Common myeloid progenitor, CD34-positive (primary cell): ENCODE measurements at regions not wholly inside any gene's neighbourhood (a gene's known extent, or its start where the extent isn't known, plus 50 kb on each side); places are given as distances from the start of the nearest gene placed in this dataset.

Experiments
- CTCF ChIA-PET: fragments of 350-600 bp; sonication (Branson Sonifier 250); formaldehyde crosslinking; loops from one replicate; lab custom pipeline; 2021; ENCODE audit warnings: antibody characterized with exemption; lab: Charles Lee
- POLR2A ChIA-PET: fragments of 350-600 bp; sonication (Branson Sonifier 250); formaldehyde crosslinking; loops from one replicate; lab custom pipeline; 2021; ENCODE audit warnings: antibody characterized with exemption; lab: Charles Lee
- DNase-seq, 3 donors: peaks; one replicate each; pipeline versions ENCODE4 v3.0.0 to v3.0.0-alpha.2; 2013
- H3K27ac ChIP-seq, 2 experiments: 1 replicate in 1 of 2; 2 replicates in 1 of 2; pipeline ENCODE4 v1.7.0; 2013; ENCODE audit warnings: inconsistent platforms in 2 of 2, low read length in 2 of 2, mild to moderate bottlenecking in 2 of 2, low read depth in 1 of 2, moderate library complexity in 1 of 2; ENCODE audit not compliant: severe bottlenecking in 2 of 2, insufficient read depth in 1 of 2, poor library complexity in 1 of 2
- H3K27me3 ChIP-seq, 5 experiments: replicated peaks in 2 of 5; 1 replicate in 3 of 5; 2 replicates in 2 of 5; pipeline versions ENCODE4 v1.6.1 to v1.7.0; 2013; ENCODE audit warnings: low read length in 4 of 5, mild to moderate bottlenecking in 2 of 5, moderate library complexity in 2 of 5, inconsistent platforms in 1 of 5; ENCODE audit not compliant: insufficient read depth in 5 of 5, control insufficient read depth in 4 of 5
- H3K36me3 ChIP-seq, 4 experiments: 1 replicate in 2 of 4; 2 replicates in 2 of 4; pipeline versions ENCODE4 v1.6.1 to v1.7.0; 2013; ENCODE audit warnings: low read length in 3 of 4, control low read depth in 1 of 4, mild to moderate bottlenecking in 1 of 4; ENCODE audit not compliant: control insufficient read depth in 4 of 4, insufficient read depth in 4 of 4
- H3K4me1 ChIP-seq, 4 experiments: 1 replicate in 3 of 4; 2 replicates in 1 of 4; pipeline versions ENCODE4 v1.6.1 to v1.7.1; 2013; ENCODE audit warnings: low read length in 3 of 4, mild to moderate bottlenecking in 3 of 4, control low read depth in 1 of 4, inconsistent platforms in 1 of 4, moderate library complexity in 1 of 4; ENCODE audit not compliant: control insufficient read depth in 4 of 4, insufficient read depth in 4 of 4; ENCODE audit errors: control extremely low read depth in 1 of 4
- H3K4me3 ChIP-seq, 7 experiments: 1 replicate in 4 of 7; 2 replicates in 3 of 7; pipeline versions ENCODE4 v1.5.1 to v1.7.0; 2013; ENCODE audit warnings: mild to moderate bottlenecking in 7 of 7, low read length in 6 of 7, moderate library complexity in 6 of 7, inconsistent platforms in 2 of 7, low read depth in 2 of 7, control low read depth in 1 of 7; ENCODE audit not compliant: insufficient read depth in 4 of 7, control insufficient read depth in 1 of 7; ENCODE audit errors: extremely low read depth in 1 of 7
- H3K9me3 ChIP-seq, 5 experiments: 1 replicate in 4 of 5; 2 replicates in 1 of 5; pipeline versions ENCODE4 v1.6.1 to v1.7.1; 2013; ENCODE audit warnings: low read length in 4 of 5, mild to moderate bottlenecking in 2 of 5, inconsistent platforms in 1 of 5, low read depth in 1 of 5, moderate library complexity in 1 of 5; ENCODE audit not compliant: control insufficient read depth in 4 of 5, insufficient read depth in 2 of 5; ENCODE audit errors: control extremely low read depth in 1 of 5
- WGBS: methylation state at CpG from one replicate; pipeline ENCODE4 v1.1.5; 2013; ENCODE audit not compliant: insufficient coverage; 5-methylcytosine and 5-hydroxymethylcytosine counted together

- no peaks in the 10 kb centered on the region for H3K36me3 ChIP-seq
- peaks cover 0 to 10% (median 2%) of the 10 kb centered on the region in 4 experiments for H3K4me1 ChIP-seq
- H3K27ac ChIP-seq: no peak overlapping the region
- DNase-seq: no peak
- 96% methylated on average over 12 of the region's 14 CpGs for WGBS
- no peaks in the 10 kb centered on the region for H3K9me3 ChIP-seq
- H3K27me3 ChIP-seq: no peaks in the 10 kb centered on the region
- H3K4me3 ChIP-seq: no peak overlapping the region
- ChIA-PET POLR2A (no interaction called here), CTCF (interaction anchor here (0.7 kb wide), 1 partner anchor 8 kb away, joined by 3 read pairs; no protein-coding TSS in a partner anchor)
Measured at GRCh38 chr5:168125445-168126199, 165.8 kb upstream of the WWC1 start.

GRCh38 chr5:168126606-168127005 is 164.8 kb upstream of the WWC1 start:
- peaks cover 0 to 10% (median 2%) of the 10 kb centered on the region in 4 experiments for H3K4me1 ChIP-seq
- ChIA-PET POLR2A (no interaction called here), CTCF (no interaction called here)
- no peaks in the 10 kb centered on the region for H3K9me3 ChIP-seq
- WGBS: 98% methylated on average over 12 of the region's 15 CpGs
- DNase-seq: no peak
- H3K36me3 ChIP-seq: no peaks in the 10 kb centered on the region
- H3K27ac ChIP-seq: no peak overlapping the region
- no peaks in the 10 kb centered on the region for H3K27me3 ChIP-seq
- H3K4me3 ChIP-seq: no peak overlapping the region

- ChIA-PET POLR2A (no interaction called here), CTCF (interaction anchor here (0.6 to 1.1 kb wide), 2 partner anchors 10 to 27 kb away, joined by 3 to 4 read pairs; no protein-coding TSS in a partner anchor)
- no peaks in the 10 kb centered on the region for H3K9me3 ChIP-seq
- no peak overlapping the region for H3K27ac ChIP-seq
- H3K27me3 ChIP-seq: no peaks in the 10 kb centered on the region
- no peak for DNase-seq
- no peaks in the 10 kb centered on the region for H3K36me3 ChIP-seq
- WGBS: 96% methylated on average over 7 of the region's 7 CpGs
- no peak overlapping the region for H3K4me3 ChIP-seq
- peaks cover 0 to 10% (median 2%) of the 10 kb centered on the region in 4 experiments for H3K4me1 ChIP-seq
Measured at GRCh38 chr5:168128111-168128510, 163.3 kb upstream of the WWC1 start.

GRCh38 chr5:168128557-168128956 is 162.9 kb upstream of the WWC1 start:
- 91% methylated on average over 5 of the region's 8 CpGs for WGBS
- ChIA-PET POLR2A (no interaction called here), CTCF (interaction anchor here (0.6 kb wide), 1 partner anchor 23 kb away, joined by 3 read pairs; no protein-coding TSS in a partner anchor)
- DNase-seq: no peak
- no peaks in the 10 kb centered on the region for H3K36me3 ChIP-seq
- no peak overlapping the region for H3K4me3 ChIP-seq
- H3K4me1 ChIP-seq: peaks cover 0 to 8% (median 2%) of the 10 kb centered on the region in 4 experiments
- no peak overlapping the region for H3K27ac ChIP-seq
- no peaks in the 10 kb centered on the region for H3K27me3 ChIP-seq
- H3K9me3 ChIP-seq: no peaks in the 10 kb centered on the region

GRCh38 chr5:168131519-168131918 is 159.9 kb upstream of the WWC1 start:
- no peaks in the 10 kb centered on the region for H3K4me1 ChIP-seq
- 100% methylated on average over 3 of the region's 3 CpGs for WGBS
- no peaks in the 10 kb centered on the region for H3K36me3 ChIP-seq
- no peaks in the 10 kb centered on the region for H3K9me3 ChIP-seq
- ChIA-PET POLR2A (no interaction called here), CTCF (interaction anchor here (1.7 kb wide), 1 partner anchor 17 kb away, joined by 6 read pairs; no protein-coding TSS in a partner anchor)
- no peak for DNase-seq
- H3K27ac ChIP-seq: no peak overlapping the region
- no peak overlapping the region for H3K4me3 ChIP-seq
- H3K27me3 ChIP-seq: no peaks in the 10 kb centered on the region

- no peaks in the 10 kb centered on the region for H3K36me3 ChIP-seq
- H3K27ac ChIP-seq: no peak overlapping the region
- no peaks in the 10 kb centered on the region for H3K9me3 ChIP-seq
- ChIA-PET POLR2A (no interaction called here), CTCF (interaction anchor here (1.4 to 1.7 kb wide), 2 partner anchors 9 to 18 kb away, joined by 4 to 6 read pairs; no protein-coding TSS in a partner anchor)
- 100% methylated on average over 2 of the region's 3 CpGs for WGBS
- no peaks in the 10 kb centered on the region for H3K27me3 ChIP-seq
- DNase-seq: no peak
- H3K4me3 ChIP-seq: no peak overlapping the region
- no peaks in the 10 kb centered on the region for H3K4me1 ChIP-seq
Measured at GRCh38 chr5:168132241-168132641, 159.2 kb upstream of the WWC1 start.

- no peak for DNase-seq
- POLR2A ChIA-PET: no interaction called here
- no peaks in the 10 kb centered on the region for H3K36me3 ChIP-seq
- H3K27me3 ChIP-seq: no peaks in the 10 kb centered on the region
- no peaks in the 10 kb centered on the region for H3K4me1 ChIP-seq
- 100% methylated on average over 4 of the region's 6 CpGs for WGBS
- H3K27ac ChIP-seq: no peak overlapping the region
- no peak overlapping the region for H3K4me3 ChIP-seq
- no peaks in the 10 kb centered on the region for H3K9me3 ChIP-seq
- CTCF ChIA-PET: interaction anchor here (1.3 to 1.9 kb wide), 2 partner anchors 23 to 83 kb away, joined by 3 to 6 read pairs; no protein-coding TSS in a partner anchor
Measured at GRCh38 chr5:168135897-168136296, 155.5 kb upstream of the WWC1 start.
